ENCODE measurements at regions not wholly inside any gene's neighbourhood (a gene's known extent, or its start where the extent isn't known, plus 50 kb on each side); places are given as distances from the start of the nearest gene placed in this dataset.

GRCh38 chr14:82398256-82398655 is 864.6 kb upstream of the SEL1L start:
- no peak for TF ChIP-seq CTCF (IDR thresholded peaks at IDR 0.05; ENCODE audit: poor library complexity)
- no peak for TF ChIP-seq EZH2 (IDR thresholded peaks at IDR 0.05; ENCODE audit: borderline replicate concordance)
